PFSK-1 (cell line): ENCODE measurements at regions not wholly inside any gene's neighbourhood (a gene's known extent, or its start where the extent isn't known, plus 50 kb on each side); places are given as distances from the start of the nearest gene placed in this dataset.

Source experiments
- FOXP2 ChIP-seq: optimal IDR thresholded peaks from 2 replicates; pipeline ENCODE3; 2011; ENCODE audit warnings: borderline replicate concordance, control low read depth, inconsistent platforms; ENCODE audit not compliant: insufficient read depth; ENCODE audit errors: extremely low read length, extremely low read depth
- POLR2AphosphoS5 ChIP-seq: IDR thresholded peaks from 2 replicates; pipeline ENCODE4 v1.6.1; 2012; ENCODE audit warnings: low read depth, mild to moderate bottlenecking, control low read depth, low read length, moderate library complexity
- REST ChIP-seq, 2 experiments: IDR thresholded peaks; 2 replicates each; pipeline versions ENCODE4 v1.6.1 to v1.8.0; 2011 to 2012; ENCODE audit warnings: low read depth in 2 of 2, low read length in 2 of 2, control low read depth in 1 of 2, inconsistent platforms in 1 of 2, mild to moderate bottlenecking in 1 of 2, moderate library complexity in 1 of 2; ENCODE audit not compliant: insufficient read depth in 1 of 2
- SIN3A ChIP-seq: IDR thresholded peaks from 2 replicates; pipeline ENCODE4 v1.6.1; 2012; ENCODE audit warnings: mild to moderate bottlenecking, low read length, moderate library complexity, borderline replicate concordance; ENCODE audit not compliant: insufficient read depth
- TAF1 ChIP-seq: IDR thresholded peaks from 2 replicates; pipeline ENCODE4 v1.6.1; 2012; ENCODE audit warnings: low read length, control low read depth, borderline replicate concordance; ENCODE audit not compliant: insufficient read depth

DNA sequence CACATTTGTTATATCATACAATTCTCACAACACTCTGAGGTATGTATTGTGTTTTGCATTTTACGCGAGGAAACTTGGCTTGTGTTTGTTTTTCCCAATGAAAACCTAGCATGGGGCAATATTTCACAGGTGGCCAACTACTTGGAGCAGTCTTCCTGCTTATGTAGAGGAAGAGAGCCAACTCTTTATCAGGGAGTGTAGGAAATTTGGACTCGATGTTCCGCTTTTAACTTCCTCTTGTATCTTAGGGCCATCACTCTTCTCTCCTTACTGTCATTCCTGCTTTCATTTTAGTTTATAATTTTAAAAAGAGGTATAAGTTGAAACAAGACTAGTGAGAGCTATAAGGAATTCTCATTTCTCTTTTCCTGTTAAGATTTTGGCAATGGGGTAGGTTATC is 107.7 kb upstream of the RPS6KA3 start:
- TF ChIP-seq REST (IDR thresholded peaks at IDR 0.05; ENCODE audit: insufficient read depth in 1 of 2, low read depth in 2 of 2, low read length in 2 of 2) (no peak), FOXP2 (no peak), POLR2AphosphoS5 (no peak), SIN3A (no peak), TAF1 (no peak)

- no peak for TF ChIP-seq FOXP2
- TF ChIP-seq POLR2AphosphoS5 = no peak
- no peak for TF ChIP-seq REST (IDR thresholded peaks at IDR 0.05; ENCODE audit: insufficient read depth in 1 of 2, low read depth in 2 of 2, low read length in 2 of 2)
- no peak for TF ChIP-seq SIN3A
- TF ChIP-seq TAF1 = no peak
Observed at GRCh38 chrX:20373063-20373462, 106.4 kb upstream of the RPS6KA3 start.

GRCh38 chrX:20372533-20372932 is 105.8 kb upstream of the RPS6KA3 start:
- TF ChIP-seq REST (IDR thresholded peaks at IDR 0.05; ENCODE audit: insufficient read depth in 1 of 2, low read depth in 2 of 2, low read length in 2 of 2) (no peak), SIN3A (no peak), POLR2AphosphoS5 (no peak), TAF1 (no peak), FOXP2 (no peak)

DNA sequence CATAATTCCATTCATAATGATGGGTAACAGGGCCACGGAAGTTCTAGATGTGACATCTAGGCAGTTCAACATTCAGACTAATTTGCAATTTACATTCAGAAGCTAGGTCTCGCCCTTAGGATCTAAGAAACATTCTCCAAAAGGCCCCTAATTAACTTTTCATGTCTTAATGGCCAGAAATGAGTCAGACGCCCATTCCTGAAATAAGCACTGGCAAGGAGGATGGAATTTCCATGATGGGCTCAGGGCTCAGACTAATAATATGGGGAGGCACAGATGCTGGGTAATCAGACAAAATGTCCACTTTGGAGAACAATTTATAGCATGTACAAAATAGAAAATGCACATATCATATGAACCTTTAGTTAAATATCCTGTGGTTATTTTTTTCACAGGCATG is 102.8 kb upstream of the RPS6KA3 start:
- no peak for TF ChIP-seq REST (IDR thresholded peaks at IDR 0.05; ENCODE audit: insufficient read depth in 1 of 2, low read depth in 2 of 2, low read length in 2 of 2)
- TF ChIP-seq POLR2AphosphoS5 = no peak
- no peak for TF ChIP-seq SIN3A
- no peak for TF ChIP-seq FOXP2
- TF ChIP-seq TAF1 = no peak

DNA sequence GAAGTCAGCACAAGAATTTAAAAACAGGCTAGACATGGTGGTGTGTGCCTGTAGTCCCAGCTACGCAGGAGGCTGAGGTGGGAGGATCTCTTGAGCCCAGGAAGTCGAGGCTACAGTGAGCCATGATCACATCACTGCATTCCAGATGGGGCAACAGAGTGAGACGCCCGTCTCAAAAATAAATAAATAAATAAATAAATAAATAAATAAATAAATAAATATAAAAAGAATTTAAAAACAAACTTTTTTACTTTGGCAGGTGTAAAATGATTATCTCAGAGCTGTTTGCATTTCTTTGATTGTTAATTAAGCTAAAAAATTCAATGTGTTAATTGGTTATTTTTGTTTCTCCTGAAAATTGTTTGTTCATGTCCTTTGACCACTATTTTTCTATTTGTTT is 97.5 kb upstream of the RPS6KA3 start:
- TF ChIP-seq POLR2AphosphoS5 (no peak), TAF1 (no peak), REST (IDR thresholded peaks at IDR 0.05; ENCODE audit: insufficient read depth in 1 of 2, low read depth in 2 of 2, low read length in 2 of 2) (no peak), FOXP2 (no peak), SIN3A (no peak)
